GM12801 (cell line): ENCODE measurements at regions not wholly inside any gene's neighbourhood (a gene's known extent, or its start where the extent isn't known, plus 50 kb on each side); places are given as distances from the start of the nearest gene placed in this dataset.

ENCODE experiments used
- CTCF ChIP-seq: IDR thresholded peaks from one replicate; pipeline ENCODE4 v1.5.1; 2011; ENCODE audit warnings: control low read depth; ENCODE audit not compliant: insufficient read length; ENCODE audit errors: extremely low read depth

GRCh38 chr7:17209101-17209500, 89.4 kb upstream of the AHR start:
- TF ChIP-seq CTCF, result no peak

GRCh38 chr7:17211307-17211836, 87.1 kb upstream of the AHR start:
- no peak for TF ChIP-seq CTCF

GRCh38 chr7:17212188-17212587, 86.3 kb upstream of the AHR start:
- TF ChIP-seq CTCF, result no peak

GRCh38 chr7:17227766-17228490, 70.5 kb upstream of the AHR start:
- TF ChIP-seq CTCF, result no peak

GRCh38 chr7:17229228-17229627, 69.2 kb upstream of the AHR start:
- no peak for TF ChIP-seq CTCF

GRCh38 chr7:17230099-17230807, 68.2 kb upstream of the AHR start:
- TF ChIP-seq CTCF, result no peak

- TF ChIP-seq CTCF, result no peak
These were observed 64.8 kb upstream of the AHR start for GRCh38 chr7:17233603-17234002.
